Stimulated activated CD4-positive, alpha-beta T cell treated with anti-CD3 and anti-CD28 coated beads, Interleukin-12 subunit alpha, Interleukin-12 subunit beta, amount 100 ng/mL, for 4 hours (primary cell): ENCODE measurements at regions not wholly inside any gene's neighbourhood (a gene's known extent, or its start where the extent isn't known, plus 50 kb on each side); places are given as distances from the start of the nearest gene placed in this dataset.

ENCODE experiments used
- DNase-seq: peaks from one replicate; pipeline ENCODE4 v3.0.0-alpha.2; 2020

GRCh38 chr6:98200084-98200483 is 634.3 kb upstream of the POU3F2 start:
- no peak for DNase-seq

- no peak for DNase-seq
Observed at GRCh38 chr6:98203170-98203806, 631.1 kb upstream of the POU3F2 start.

- no peak for DNase-seq
Observed at GRCh38 chr6:98212468-98212867, 621.9 kb upstream of the POU3F2 start.

GRCh38 chr6:98215531-98215930 is 618.8 kb upstream of the POU3F2 start:
- DNase-seq: no peak

- no peak for DNase-seq
Observed at GRCh38 chr6:98230250-98230649, 604.1 kb upstream of the POU3F2 start.

- DNase-seq: no peak
Observed at GRCh38 chr6:98239057-98239456, 595.3 kb upstream of the POU3F2 start.

- no peak for DNase-seq
Observed at GRCh38 chr6:98241630-98242029, 592.7 kb upstream of the POU3F2 start.

GRCh38 chr6:98254624-98255023 is 579.8 kb upstream of the POU3F2 start:
- DNase-seq: no peak

- DNase-seq: no peak
Observed at GRCh38 chr6:98260382-98260781, 574.0 kb upstream of the POU3F2 start.

GRCh38 chr6:98272060-98272459 is 562.3 kb upstream of the POU3F2 start:
- DNase-seq: no peak

- no peak for DNase-seq
Observed at GRCh38 chr6:98274691-98275090, 559.7 kb upstream of the POU3F2 start.

GRCh38 chr6:98280492-98280891 is 553.9 kb upstream of the POU3F2 start:
- no peak for DNase-seq

GRCh38 chr6:98286620-98287019 is 547.8 kb upstream of the POU3F2 start:
- DNase-seq: no peak

- DNase-seq: no peak
Observed at GRCh38 chr6:98287876-98288275, 546.5 kb upstream of the POU3F2 start.

GRCh38 chr6:98292810-98293209 is 541.6 kb upstream of the POU3F2 start:
- DNase-seq: no peak

- DNase-seq: no peak
Observed at GRCh38 chr6:98295515-98296175, 538.7 kb upstream of the POU3F2 start.

GRCh38 chr6:98308564-98308963 is 525.8 kb upstream of the POU3F2 start:
- no peak for DNase-seq

GRCh38 chr6:98310443-98310842 is 523.9 kb upstream of the POU3F2 start:
- no peak for DNase-seq

- DNase-seq: no peak
Observed at GRCh38 chr6:98323605-98324004, 510.8 kb upstream of the POU3F2 start.

GRCh38 chr6:98324446-98324845 is 509.9 kb upstream of the POU3F2 start:
- DNase-seq: no peak

- DNase-seq: no peak
Observed at GRCh38 chr6:98325366-98325765, 509.0 kb upstream of the POU3F2 start.

- no peak for DNase-seq
Observed at GRCh38 chr6:98333273-98333672, 501.1 kb upstream of the POU3F2 start.

GRCh38 chr6:98335594-98335993 is 498.8 kb upstream of the POU3F2 start:
- no peak for DNase-seq

GRCh38 chr6:98339506-98339905 is 494.9 kb upstream of the POU3F2 start:
- no peak for DNase-seq

- DNase-seq: no peak
Observed at GRCh38 chr6:98343004-98343403, 491.4 kb upstream of the POU3F2 start.
